Fibroblast of lung (primary cell): ENCODE measurements at regions not wholly inside any gene's neighbourhood (a gene's known extent, or its start where the extent isn't known, plus 50 kb on each side); places are given as distances from the start of the nearest gene placed in this dataset.

Source experiments
- CTCF ChIP-seq, 2 donors: IDR thresholded peaks in 1 of 2; conservative IDR thresholded peaks in 1 of 2; 1 replicate in 1 of 2; 2 replicates in 1 of 2; pipeline ENCODE4 v1.5.1; 2011 to 2012; ENCODE audit warnings: low read length in 2 of 2, control low read depth in 1 of 2, inconsistent platforms in 1 of 2, low read depth in 1 of 2, mild to moderate bottlenecking in 1 of 2
- EZH2 ChIP-seq: IDR thresholded peaks from 2 replicates; pipeline ENCODE4 v1.5.1; 2012; ENCODE audit warnings: low read length, control low read depth, mild to moderate bottlenecking; ENCODE audit errors: missing control alignments

- no peak for TF ChIP-seq CTCF (conservative IDR thresholded peaks at IDR 0.05 in 1 of 2, IDR thresholded peaks at IDR 0.05 in 1 of 2; ENCODE audit: low read depth in 1 of 2, low read length in 2 of 2)
- TF ChIP-seq EZH2: no peak
Observed at GRCh38 chr16:58850678-58851020, 116.5 kb upstream of the GOT2 start.
